ENCODE measurements at regions not wholly inside any gene's neighbourhood (a gene's known extent, or its start where the extent isn't known, plus 50 kb on each side); places are given as distances from the start of the nearest gene placed in this dataset.

DNA sequence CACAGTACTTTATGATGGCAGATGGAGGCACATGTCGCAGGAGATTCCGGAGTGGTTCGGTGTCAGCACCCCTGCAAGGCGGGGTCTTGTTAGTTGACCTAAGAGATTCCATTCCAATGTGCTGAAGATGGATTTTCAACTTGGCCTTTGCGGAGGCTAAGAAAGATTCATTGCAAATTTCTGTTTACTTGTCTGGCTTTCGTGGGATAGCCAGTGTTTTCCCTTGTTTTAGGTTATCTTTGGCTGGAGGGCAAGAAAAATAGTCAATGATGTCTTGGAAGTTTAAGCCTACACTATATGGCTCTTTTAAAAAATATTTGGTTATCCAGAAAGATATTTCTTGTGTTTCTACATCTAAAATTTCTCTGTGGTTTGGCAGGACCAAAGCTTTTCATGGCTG lies 123.6 kb upstream of the PTCH1 start:
- no peak for DNase-seq
- H3K4me3 ChIP-seq, result no peak overlapping the region

DNA sequence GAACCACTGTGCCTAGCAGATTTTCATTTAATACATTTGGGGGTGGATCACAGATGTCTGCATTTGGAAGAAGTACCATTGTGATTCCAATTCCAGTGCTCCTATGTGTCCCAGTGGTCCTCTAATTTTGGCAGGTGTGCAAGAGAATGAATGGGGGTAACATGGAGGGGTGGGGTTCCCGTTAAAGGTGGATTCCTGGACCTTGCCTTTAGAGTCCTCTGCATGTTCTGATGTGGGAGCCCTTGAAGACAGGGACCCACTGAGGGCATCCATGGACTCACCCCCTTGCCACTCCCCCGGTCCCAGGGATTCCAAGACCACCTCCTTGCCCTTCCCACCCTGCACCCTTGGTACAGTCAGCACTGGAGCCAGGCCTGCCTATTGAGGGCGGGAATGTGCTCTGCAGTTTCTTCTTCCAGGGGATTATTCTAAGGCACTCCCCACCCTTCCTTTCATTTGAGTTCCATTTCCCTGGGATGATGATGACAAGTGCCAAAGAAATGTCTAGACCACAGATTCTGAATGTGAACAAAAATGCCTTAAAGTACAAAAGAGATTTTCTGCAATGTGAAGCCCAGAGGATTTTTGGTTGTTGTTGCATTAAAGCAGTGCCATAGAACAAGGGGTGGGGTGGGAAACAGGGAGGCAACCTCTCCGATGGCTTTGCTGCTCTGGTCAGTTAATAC lies 119.4 kb upstream of the PTCH1 start:
- H3K36me3 ChIP-seq, result no peaks in the 10 kb centered on the region
- no peak overlapping the region for H3K4me3 ChIP-seq
- H3K27me3 ChIP-seq, result no peaks in the 10 kb centered on the region
- no peak for DNase-seq
- H3K9me3 ChIP-seq, result no peaks in the 10 kb centered on the region

More for the DNA sequence above, 123.6 kb upstream of the PTCH1 start:
- H3K27me3 ChIP-seq, result no peaks in the 10 kb centered on the region
- no peaks in the 10 kb centered on the region for H3K36me3 ChIP-seq
- no peaks in the 10 kb centered on the region for H3K9me3 ChIP-seq

DNA sequence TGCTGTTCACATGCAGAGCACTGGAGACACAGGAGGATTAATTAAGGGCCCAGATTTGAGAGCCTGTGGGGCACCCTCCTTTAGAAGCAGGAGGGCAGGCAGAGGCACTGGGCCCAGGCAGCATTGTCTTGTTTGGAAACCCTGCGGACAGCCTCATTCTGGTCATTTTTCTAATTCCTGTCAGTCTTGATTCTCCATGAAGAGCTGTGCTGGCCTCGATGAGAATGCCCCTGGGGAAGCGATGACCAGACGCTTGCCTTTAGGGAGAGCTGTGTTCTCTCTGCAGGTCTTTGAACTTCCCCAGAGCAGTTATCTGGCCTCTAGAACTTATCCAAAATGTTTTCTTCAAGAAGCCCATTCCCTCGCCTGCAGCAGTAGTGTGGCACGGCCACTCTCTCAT lies 117.8 kb upstream of the PTCH1 start:
- Histone ChIP-seq H3K27me3 (no peaks in the 10 kb centered on the region), H3K4me3 (no peak overlapping the region), H3K9me3 (no peaks in the 10 kb centered on the region), H3K36me3 (no peaks in the 10 kb centered on the region)
- no peak for DNase-seq

DNA sequence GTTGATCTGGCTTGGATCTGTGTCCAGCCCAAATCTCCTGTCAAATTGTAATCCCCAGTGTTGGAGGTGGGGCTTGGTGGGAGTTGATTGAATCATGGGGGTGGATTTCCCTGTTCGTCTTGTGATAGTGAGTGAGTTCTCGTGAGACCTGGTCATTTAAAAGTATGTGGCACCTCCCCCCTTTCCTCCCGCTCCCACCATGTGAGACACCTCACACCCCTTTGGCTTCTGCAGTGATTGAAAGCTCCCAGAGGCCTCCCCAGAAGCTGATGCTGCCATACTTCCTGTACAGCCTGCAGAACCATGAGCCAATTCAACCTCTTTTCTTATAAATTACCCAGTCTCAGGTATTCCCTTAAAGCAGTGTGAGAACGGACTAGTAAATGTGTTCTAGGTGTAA lies 117.3 kb upstream of the PTCH1 start:
- Histone ChIP-seq H3K9me3 (no peaks in the 10 kb centered on the region), H3K36me3 (no peaks in the 10 kb centered on the region)
- no peak for DNase-seq

GRCh38 chr9:95629585-95629984 lies 112.8 kb upstream of the PTCH1 start:
- Histone ChIP-seq H3K9me3 (no peaks in the 10 kb centered on the region), H3K4me3 (no peak overlapping the region), H3K27me3 (no peaks in the 10 kb centered on the region), H3K36me3 (no peaks in the 10 kb centered on the region)
- no peak for DNase-seq

More for the DNA sequence above, 117.3 kb upstream of the PTCH1 start:
- Histone ChIP-seq H3K4me3 (no peak overlapping the region), H3K27me3 (no peaks in the 10 kb centered on the region)

GRCh38 chr9:95627802-95628201 lies 111.0 kb upstream of the PTCH1 start:
- peak; percentile 58 for DNase-seq
- Histone ChIP-seq H3K9me3 (no peaks in the 10 kb centered on the region), H3K27me3 (no peaks in the 10 kb centered on the region), H3K4me3 (no peak overlapping the region), H3K36me3 (no peaks in the 10 kb centered on the region)

GRCh38 chr9:95626885-95627558 lies 110.3 kb upstream of the PTCH1 start:
- H3K4me3 ChIP-seq, result no peak overlapping the region
- no peak for DNase-seq
- H3K36me3 ChIP-seq, result no peaks in the 10 kb centered on the region
- H3K9me3 ChIP-seq, result no peaks in the 10 kb centered on the region
- no peaks in the 10 kb centered on the region for H3K27me3 ChIP-seq

DNA sequence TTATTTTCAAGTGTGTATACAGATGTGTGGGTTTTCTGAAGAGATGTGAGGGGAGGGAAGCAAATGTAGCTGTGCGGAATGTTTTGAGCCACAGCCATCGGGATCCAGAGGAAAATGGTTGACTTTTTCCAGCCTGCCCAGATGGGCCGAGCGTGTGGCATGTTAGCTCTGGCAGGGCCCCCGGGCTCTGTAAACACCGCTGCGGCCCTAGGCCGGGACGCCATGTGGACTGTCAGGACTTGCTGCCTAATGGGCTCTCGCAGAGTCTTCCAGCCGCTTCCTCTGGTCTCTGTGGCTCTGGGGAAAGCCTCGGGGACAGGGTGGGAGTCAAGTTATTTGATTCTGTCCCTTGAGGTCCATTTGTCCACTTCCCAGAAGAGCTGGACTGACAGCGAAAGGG lies 109.6 kb upstream of the PTCH1 start:
- Histone ChIP-seq H3K4me3 (no peak overlapping the region), H3K9me3 (no peaks in the 10 kb centered on the region), H3K27me3 (no peaks in the 10 kb centered on the region), H3K36me3 (no peaks in the 10 kb centered on the region)
- DNase-seq, result no peak

GRCh38 chr9:95623640-95624039 lies 106.9 kb upstream of the PTCH1 start:
- Histone ChIP-seq H3K9me3 (no peaks in the 10 kb centered on the region), H3K4me3 (no peak overlapping the region), H3K27me3 (no peaks in the 10 kb centered on the region), H3K36me3 (no peaks in the 10 kb centered on the region)
- DNase-seq, result no peak

- DNase-seq, result no peak
- no peaks in the 10 kb centered on the region for H3K36me3 ChIP-seq
- no peaks in the 10 kb centered on the region for H3K9me3 ChIP-seq
- H3K27me3 ChIP-seq, result no peaks in the 10 kb centered on the region
- no peak overlapping the region for H3K4me3 ChIP-seq
Measured at GRCh38 chr9:95620722-95621121, 104.0 kb upstream of the PTCH1 start.

GRCh38 chr9:95620314-95620713 lies 103.5 kb upstream of the PTCH1 start:
- Histone ChIP-seq H3K27me3 (no peaks in the 10 kb centered on the region), H3K4me3 (no peak overlapping the region), H3K36me3 (no peaks in the 10 kb centered on the region), H3K9me3 (no peaks in the 10 kb centered on the region)
- DNase-seq, result no peak

GRCh38 chr9:95615246-95615645 lies 98.5 kb upstream of the PTCH1 start:
- no peaks in the 10 kb centered on the region for H3K36me3 ChIP-seq
- no peaks in the 10 kb centered on the region for H3K27me3 ChIP-seq
- no peak for DNase-seq
- no peak overlapping the region for H3K4me3 ChIP-seq
- H3K9me3 ChIP-seq, result no peaks in the 10 kb centered on the region

GRCh38 chr9:95613670-95614069 lies 96.9 kb upstream of the PTCH1 start:
- Histone ChIP-seq H3K36me3 (no peaks in the 10 kb centered on the region), H3K4me3 (no peak overlapping the region), H3K27me3 (no peaks in the 10 kb centered on the region), H3K9me3 (no peaks in the 10 kb centered on the region)
- no peak for DNase-seq

GRCh38 chr9:95611354-95611753 lies 94.6 kb upstream of the PTCH1 start:
- Histone ChIP-seq H3K4me3 (no peak overlapping the region), H3K36me3 (no peaks in the 10 kb centered on the region), H3K9me3 (no peaks in the 10 kb centered on the region), H3K27me3 (no peaks in the 10 kb centered on the region)
- no peak for DNase-seq

DNA sequence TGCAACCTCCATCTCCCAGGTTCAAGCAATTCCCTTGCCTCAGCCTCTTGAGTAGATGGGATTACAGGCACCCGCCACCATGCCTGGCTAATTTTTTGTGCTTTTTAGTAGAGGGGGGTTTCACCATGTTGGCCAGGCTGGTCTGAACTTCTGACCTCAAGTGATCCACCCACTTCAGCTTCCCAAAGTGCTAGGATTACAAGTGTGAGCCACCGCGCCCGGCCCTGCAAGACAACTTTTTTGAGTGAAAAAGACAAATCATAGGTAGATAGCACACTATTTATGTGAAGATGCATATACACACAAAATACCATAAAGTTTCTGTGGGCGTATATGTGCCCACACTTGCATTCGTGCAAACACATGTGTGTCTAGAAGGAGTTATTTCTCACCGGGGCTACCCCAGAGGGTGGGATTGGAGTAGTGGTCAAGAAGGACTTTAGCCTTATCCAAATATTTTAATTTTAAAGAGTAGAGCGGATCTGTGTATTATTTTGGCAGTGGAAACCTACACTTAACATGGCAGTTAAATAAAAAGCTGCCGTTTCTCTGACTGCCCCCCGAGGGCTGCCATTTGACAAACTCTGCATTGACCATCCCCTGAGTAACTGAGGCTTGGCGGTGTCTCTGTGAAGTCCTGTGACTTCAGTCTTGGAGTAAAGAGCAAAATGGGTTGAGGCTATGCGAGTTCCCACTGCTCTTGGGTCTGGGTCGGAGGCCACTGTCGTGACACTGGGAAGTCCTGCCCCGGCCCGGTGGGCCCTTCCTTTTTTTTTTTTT lies 93.4 kb upstream of the PTCH1 start:
- Histone ChIP-seq H3K4me3 (no peak overlapping the region), H3K36me3 (no peaks in the 10 kb centered on the region), H3K27me3 (no peaks in the 10 kb centered on the region), H3K9me3 (no peaks in the 10 kb centered on the region)
- DNase-seq, result no peak

DNA sequence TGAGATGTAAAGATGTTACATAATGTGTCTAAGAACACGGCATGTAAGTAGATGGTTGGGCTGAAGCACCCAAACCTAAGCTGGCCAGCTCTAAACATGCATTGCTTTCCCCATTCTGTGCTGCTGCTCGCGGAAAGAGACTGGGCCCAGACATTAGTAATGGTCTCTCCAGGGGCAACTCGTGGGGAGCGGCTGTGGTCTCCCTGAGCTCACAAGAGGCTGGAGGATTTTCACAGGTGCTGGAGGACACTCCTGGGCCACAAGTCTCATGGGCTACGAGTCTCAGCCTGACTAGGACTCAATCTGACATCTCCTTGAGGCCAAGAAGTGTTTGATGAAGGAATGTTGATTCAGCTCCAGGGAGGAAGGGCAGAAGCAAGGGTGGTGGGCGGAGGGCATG lies 92.7 kb upstream of the PTCH1 start:
- Histone ChIP-seq H3K27me3 (no peaks in the 10 kb centered on the region), H3K9me3 (no peaks in the 10 kb centered on the region), H3K36me3 (no peaks in the 10 kb centered on the region), H3K4me3 (no peak overlapping the region)
- DNase-seq, result no peak

GRCh38 chr9:95608341-95608740 lies 91.6 kb upstream of the PTCH1 start:
- no peaks in the 10 kb centered on the region for H3K27me3 ChIP-seq
- no peak for DNase-seq
- H3K36me3 ChIP-seq, result no peaks in the 10 kb centered on the region
- H3K4me3 ChIP-seq, result no peak overlapping the region
- no peaks in the 10 kb centered on the region for H3K9me3 ChIP-seq

- Histone ChIP-seq H3K36me3 (no peaks in the 10 kb centered on the region), H3K27me3 (no peaks in the 10 kb centered on the region), H3K4me3 (no peak overlapping the region), H3K9me3 (no peaks in the 10 kb centered on the region)
- DNase-seq, result no peak
Measured at GRCh38 chr9:95607507-95607906, 90.7 kb upstream of the PTCH1 start.

Data from MG63 (cell line).